ENCODE measurements at regions not wholly inside any gene's neighbourhood (a gene's known extent, or its start where the extent isn't known, plus 50 kb on each side); places are given as distances from the start of the nearest gene placed in this dataset.

DNA sequence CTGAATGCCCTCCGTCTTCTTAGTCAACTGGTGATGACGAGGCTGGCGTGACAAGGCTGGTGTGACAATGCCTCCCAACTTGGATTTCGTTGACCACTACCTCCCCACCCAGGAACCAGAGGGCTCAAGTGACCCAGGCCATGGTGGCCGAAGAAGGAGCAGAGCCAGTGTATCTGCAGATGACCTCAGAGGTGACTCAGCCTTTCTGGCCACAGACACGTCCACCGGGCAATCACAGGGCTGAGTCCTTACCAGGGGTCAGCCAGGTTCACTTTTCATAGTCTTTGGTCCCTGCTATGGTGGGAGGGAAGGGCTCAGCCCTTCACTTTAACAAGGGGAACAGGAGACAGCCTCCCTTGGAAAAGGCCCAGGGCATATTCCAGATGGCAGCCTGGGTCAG, 116.3 kb downstream of the MAF start:
- TF ChIP-seq CTCF (IDR thresholded peaks at IDR 0.05) (no peak), POLR2A (IDR thresholded peaks at IDR 0.05) (no peak)

All from esophagus squamous epithelium (tissue), 4 donors.